HL-60 (cell line): ENCODE measurements at regions not wholly inside any gene's neighbourhood (a gene's known extent, or its start where the extent isn't known, plus 50 kb on each side); places are given as distances from the start of the nearest gene placed in this dataset.

Experiments
- DNase-seq, 2 experiments: peaks; one replicate each; pipeline ENCODE4 v3.0.0-alpha.2; 2010 to 2020; ENCODE audit warnings: low read depth in 1 of 2, low spot score in 1 of 2
- H3K27ac ChIP-seq: fragments of 250-450 bp; sonication (Bioruptor Pico); replicated peaks from 2 replicates; pipeline ENCODE4 v1.5.1; 2020; ENCODE audit warnings: mild to moderate bottlenecking, moderate library complexity
- H3K27me3 ChIP-seq: fragments of 250-450 bp; sonication (Bioruptor Pico); 2 replicates; pipeline ENCODE4 v1.5.1; 2021; ENCODE audit warnings: mild to moderate bottlenecking, moderate library complexity; ENCODE audit not compliant: insufficient read depth, poor library complexity, severe bottlenecking
- H3K4me3 ChIP-seq: replicated peaks from 2 replicates; pipeline ENCODE4 v1.5.1; 2011; ENCODE audit warnings: mild to moderate bottlenecking, control low read depth, low read length; ENCODE audit not compliant: insufficient read depth
- GABPA ChIP-seq: IDR thresholded peaks from 2 replicates; pipeline ENCODE4 v1.6.1; 2012; ENCODE audit warnings: low read depth
- POLR2AphosphoS5 ChIP-seq: IDR thresholded peaks from 2 replicates; pipeline ENCODE4 v1.6.1; 2012; ENCODE audit warnings: low read depth
- SPI1 ChIP-seq: IDR thresholded peaks from 2 replicates; pipeline ENCODE4 v1.6.1; 2012; ENCODE audit warnings: low read depth, mild to moderate bottlenecking, borderline replicate concordance
- TF ChIP-seq, protein P1 (sequence below): IDR thresholded peaks from one replicate; pipeline ENCODE4 v1.5.1; 2011; ENCODE audit warnings: low read length, control low read depth, inconsistent platforms; ENCODE audit not compliant: insufficient read depth
- TF ChIP-seq, protein P2 (sequence below): IDR thresholded peaks from 2 replicates; pipeline ENCODE4 v1.6.1; 2012; ENCODE audit warnings: low read depth; ENCODE audit not compliant: insufficient replicate concordance

DNA sequence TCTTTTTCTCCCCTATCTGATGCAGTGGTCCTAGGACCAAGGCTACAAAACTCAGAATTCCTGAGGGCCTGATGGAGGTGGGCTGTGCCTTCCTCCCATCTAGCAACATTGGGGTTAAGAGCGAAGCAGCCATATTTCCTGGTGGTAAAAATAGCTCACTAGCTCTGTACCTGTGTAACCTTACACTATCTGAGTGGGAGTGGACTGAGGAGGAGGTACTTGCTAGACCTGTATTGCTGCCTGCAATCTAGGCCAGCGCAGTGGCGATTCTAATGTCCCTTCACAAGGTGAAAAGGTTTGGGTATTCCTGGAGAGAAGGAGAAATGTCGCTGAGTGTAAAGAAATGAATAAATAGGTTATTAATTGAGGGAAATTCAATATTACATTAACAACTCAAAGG, 80.2 kb upstream of the LIFR start:
- Histone ChIP-seq H3K27me3 (no peaks in the 10 kb centered on the region), H3K27ac (no peak overlapping the region), H3K4me3 (no peak overlapping the region)
- TF ChIP-seq, protein P1, sequence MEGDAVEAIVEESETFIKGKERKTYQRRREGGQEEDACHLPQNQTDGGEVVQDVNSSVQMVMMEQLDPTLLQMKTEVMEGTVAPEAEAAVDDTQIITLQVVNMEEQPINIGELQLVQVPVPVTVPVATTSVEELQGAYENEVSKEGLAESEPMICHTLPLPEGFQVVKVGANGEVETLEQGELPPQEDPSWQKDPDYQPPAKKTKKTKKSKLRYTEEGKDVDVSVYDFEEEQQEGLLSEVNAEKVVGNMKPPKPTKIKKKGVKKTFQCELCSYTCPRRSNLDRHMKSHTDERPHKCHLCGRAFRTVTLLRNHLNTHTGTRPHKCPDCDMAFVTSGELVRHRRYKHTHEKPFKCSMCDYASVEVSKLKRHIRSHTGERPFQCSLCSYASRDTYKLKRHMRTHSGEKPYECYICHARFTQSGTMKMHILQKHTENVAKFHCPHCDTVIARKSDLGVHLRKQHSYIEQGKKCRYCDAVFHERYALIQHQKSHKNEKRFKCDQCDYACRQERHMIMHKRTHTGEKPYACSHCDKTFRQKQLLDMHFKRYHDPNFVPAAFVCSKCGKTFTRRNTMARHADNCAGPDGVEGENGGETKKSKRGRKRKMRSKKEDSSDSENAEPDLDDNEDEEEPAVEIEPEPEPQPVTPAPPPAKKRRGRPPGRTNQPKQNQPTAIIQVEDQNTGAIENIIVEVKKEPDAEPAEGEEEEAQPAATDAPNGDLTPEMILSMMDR, result no peak
- TF ChIP-seq GABPA, result no peak
- TF ChIP-seq, protein P2, sequence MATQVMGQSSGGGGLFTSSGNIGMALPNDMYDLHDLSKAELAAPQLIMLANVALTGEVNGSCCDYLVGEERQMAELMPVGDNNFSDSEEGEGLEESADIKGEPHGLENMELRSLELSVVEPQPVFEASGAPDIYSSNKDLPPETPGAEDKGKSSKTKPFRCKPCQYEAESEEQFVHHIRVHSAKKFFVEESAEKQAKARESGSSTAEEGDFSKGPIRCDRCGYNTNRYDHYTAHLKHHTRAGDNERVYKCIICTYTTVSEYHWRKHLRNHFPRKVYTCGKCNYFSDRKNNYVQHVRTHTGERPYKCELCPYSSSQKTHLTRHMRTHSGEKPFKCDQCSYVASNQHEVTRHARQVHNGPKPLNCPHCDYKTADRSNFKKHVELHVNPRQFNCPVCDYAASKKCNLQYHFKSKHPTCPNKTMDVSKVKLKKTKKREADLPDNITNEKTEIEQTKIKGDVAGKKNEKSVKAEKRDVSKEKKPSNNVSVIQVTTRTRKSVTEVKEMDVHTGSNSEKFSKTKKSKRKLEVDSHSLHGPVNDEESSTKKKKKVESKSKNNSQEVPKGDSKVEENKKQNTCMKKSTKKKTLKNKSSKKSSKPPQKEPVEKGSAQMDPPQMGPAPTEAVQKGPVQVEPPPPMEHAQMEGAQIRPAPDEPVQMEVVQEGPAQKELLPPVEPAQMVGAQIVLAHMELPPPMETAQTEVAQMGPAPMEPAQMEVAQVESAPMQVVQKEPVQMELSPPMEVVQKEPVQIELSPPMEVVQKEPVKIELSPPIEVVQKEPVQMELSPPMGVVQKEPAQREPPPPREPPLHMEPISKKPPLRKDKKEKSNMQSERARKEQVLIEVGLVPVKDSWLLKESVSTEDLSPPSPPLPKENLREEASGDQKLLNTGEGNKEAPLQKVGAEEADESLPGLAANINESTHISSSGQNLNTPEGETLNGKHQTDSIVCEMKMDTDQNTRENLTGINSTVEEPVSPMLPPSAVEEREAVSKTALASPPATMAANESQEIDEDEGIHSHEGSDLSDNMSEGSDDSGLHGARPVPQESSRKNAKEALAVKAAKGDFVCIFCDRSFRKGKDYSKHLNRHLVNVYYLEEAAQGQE, result no peak
- TF ChIP-seq SPI1, result no peak
- TF ChIP-seq POLR2AphosphoS5, result no peak
- DNase-seq, result no peak

DNA sequence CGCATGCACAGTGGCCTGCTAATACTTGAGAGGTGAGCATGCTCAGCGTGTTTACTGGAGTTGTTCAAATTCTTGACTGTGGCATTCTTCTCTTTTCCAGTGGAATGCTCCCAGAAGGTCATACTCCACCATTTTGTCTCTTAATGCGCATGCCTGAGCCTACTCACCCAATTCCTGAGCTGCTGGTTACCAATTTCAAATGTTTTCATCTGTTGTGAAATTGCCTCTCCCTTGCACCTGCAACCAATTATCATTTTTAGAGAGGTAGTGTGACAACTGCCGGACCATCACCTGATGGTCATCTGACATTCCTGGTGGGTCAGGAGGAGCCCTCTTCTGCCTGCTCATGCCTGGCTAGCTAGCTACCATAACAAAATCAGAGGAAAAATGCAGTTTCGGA, 82.2 kb upstream of the LIFR start:
- DNase-seq, result no peak
- Histone ChIP-seq H3K27me3 (no peaks in the 10 kb centered on the region), H3K27ac (no peak overlapping the region), H3K4me3 (no peak overlapping the region)
- TF ChIP-seq, protein P1, result no peak
- TF ChIP-seq, protein P2, result no peak
- TF ChIP-seq SPI1 (no peak), GABPA (no peak), POLR2AphosphoS5 (no peak)

DNA sequence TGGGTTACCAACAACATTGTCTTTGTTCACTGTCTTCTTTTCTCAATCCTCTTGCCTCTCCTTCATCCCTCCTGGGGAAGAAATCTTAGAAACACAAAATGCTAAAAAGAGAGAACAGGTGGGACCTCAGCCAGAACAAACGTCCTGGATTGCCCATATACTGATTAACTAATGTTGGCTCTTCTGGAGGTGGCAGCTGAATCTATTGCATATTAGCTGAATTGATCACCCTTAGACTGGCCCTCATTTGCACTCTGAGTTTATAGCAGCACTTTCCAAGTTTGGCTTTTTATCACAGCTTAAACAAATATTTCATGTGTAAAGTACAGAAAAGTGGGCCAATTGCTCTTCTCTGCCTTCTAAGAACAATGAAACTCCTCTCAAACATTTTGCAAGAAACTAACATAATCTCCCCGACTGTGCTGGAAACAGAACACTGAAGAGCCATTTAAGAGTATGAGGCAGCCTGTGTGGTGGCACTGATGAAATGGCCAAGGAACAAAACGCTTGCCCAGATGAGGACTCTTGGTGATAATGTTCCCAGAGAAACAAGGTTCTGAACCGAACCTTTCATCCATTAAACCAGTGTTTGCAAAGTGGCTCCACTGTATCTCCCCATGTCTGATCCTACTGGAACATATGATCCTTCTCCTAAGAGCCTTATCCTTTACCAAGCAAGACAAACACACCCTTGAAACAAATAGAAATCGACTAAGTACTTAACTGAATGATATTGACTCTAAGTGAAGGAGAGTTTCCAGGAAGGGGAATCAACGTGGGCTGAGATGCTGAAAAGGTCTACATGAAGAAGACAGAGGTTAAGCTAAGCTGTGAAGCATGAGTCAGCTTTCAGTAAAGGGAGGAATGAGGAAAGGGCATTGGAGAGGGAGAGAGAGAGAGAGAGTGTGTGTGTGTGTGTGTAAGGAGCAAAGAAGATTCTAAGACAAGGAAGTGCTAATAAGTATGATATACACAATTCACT, 83.2 kb upstream of the LIFR start:
- no peak overlapping the region for H3K27ac ChIP-seq
- H3K27me3 ChIP-seq, result no peaks in the 10 kb centered on the region
- no peak for DNase-seq
- TF ChIP-seq, protein P2, result no peak
- TF ChIP-seq POLR2AphosphoS5 (no peak), SPI1 (no peak)
- H3K4me3 ChIP-seq, result no peak overlapping the region
